ENCODE measurements at regions not wholly inside any gene's neighbourhood (a gene's known extent, or its start where the extent isn't known, plus 50 kb on each side); places are given as distances from the start of the nearest gene placed in this dataset.
"Not testable (repeated sequence)": the region's sequence is repeated elsewhere in the genome, so short reads cannot be mapped to it uniquely, and the experiment has no call there.

- no peak for DNase-seq (ENCODE audit: low read depth)
Observed at GRCh38 chr4:1561286-1561990, 122.7 kb downstream of the FAM53A start.

- no peak for DNase-seq (ENCODE audit: low read depth)
Observed at GRCh38 chr4:1559896-1560650, 124.0 kb downstream of the FAM53A start.

- no peak for DNase-seq (ENCODE audit: low read depth)
Observed at GRCh38 chr4:1558205-1558604, 125.9 kb downstream of the FAM53A start.

GRCh38 chr4:1557221-1557597 lies 126.9 kb downstream of the FAM53A start:
- no peak for DNase-seq (ENCODE audit: low read depth)

- no peak for DNase-seq (ENCODE audit: low read depth)
Observed at GRCh38 chr4:1556541-1557220, 127.4 kb downstream of the FAM53A start.

- DNase-seq (ENCODE audit: low read depth) = no peak
Observed at GRCh38 chr4:1554876-1555265, 129.2 kb downstream of the FAM53A start.

DNA sequence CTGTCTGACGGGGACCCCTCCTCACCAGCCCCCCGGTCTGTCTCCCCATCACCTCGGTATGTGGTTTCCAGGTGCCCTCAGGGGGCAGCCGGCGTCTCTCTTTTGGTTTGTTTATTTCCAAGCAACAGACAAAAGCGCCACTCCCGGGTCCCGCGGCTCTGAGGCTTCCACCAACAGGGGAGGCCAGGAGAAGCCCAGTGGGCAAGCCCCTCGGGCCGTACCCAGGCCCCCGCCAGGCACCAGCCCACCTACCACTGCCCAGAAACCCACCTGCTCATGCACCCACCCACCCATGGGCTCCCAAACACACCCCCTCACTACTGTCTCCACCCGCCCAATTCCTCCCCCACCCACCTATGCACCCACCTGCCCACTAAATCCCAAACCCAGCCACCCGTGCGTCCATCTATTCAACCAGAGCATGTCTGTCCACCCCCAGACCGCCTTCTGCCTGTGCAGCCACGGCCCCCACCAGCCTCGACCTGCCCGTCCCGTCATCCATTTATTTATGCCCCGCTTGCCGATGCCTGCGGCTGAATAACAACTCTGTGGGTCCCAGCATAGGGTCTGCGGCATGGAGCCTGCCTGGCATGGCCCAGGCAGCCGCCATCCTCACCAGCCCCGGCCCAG lies 129.8 kb downstream of the FAM53A start:
- DNase-seq (ENCODE audit: low read depth) = no peak

GRCh38 chr4:1553365-1553764 lies 130.7 kb downstream of the FAM53A start:
- DNase-seq (ENCODE audit: low read depth) = no peak

- DNase-seq (ENCODE audit: low read depth) = no peak
Observed at GRCh38 chr4:1552451-1552850, 131.7 kb downstream of the FAM53A start.

GRCh38 chr4:1551211-1551610 lies 132.9 kb downstream of the FAM53A start:
- DNase-seq (ENCODE audit: low read depth) = no peak

DNA sequence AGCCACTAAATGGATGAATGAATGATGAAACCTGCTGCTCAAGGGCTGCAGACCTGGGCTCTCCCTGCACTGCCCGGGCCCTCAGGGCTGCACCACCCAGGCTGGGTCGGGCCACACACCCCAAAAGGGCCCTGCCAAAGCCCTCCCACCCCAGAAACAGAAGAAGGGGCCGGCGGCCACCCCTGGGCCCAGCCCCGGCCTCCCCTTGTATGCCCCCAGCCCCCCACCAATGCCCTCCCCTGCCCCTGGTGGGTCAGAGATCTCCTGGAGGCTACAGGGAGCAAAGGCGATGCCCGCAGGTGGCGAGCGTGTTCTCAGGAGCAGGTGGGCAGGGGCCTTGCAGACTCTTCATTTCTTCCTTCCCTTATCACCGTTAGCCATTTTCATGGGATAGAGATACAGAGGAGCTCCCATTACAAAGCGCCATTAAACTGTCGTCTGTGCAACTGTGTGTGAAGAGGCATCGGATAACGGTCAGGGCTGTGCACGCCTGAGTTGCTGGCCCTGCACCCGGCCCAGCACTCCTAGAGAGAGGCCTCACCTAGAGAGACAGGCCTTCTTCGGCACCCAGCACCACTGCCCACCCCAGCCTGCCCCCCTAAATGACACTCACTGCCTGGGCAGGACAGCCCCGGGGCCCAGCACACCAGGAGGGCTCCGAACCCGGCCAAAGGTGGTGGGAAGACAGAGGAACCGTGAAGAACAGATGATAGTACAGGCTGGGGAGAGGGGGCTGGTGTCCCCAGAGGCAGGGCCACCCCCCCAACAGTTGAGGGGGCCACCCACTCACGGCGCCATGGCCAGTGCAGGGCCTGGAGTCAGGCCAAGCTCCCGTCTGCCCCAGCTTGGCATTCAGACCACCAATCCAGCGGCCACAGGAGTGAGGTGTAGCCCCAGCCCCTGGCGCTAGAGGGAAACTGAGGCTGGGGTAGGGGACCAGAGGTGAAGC lies 133.7 kb downstream of the FAM53A start:
- no peak for DNase-seq (ENCODE audit: low read depth)

GRCh38 chr4:1549638-1550035 lies 134.5 kb downstream of the FAM53A start:
- DNase-seq (ENCODE audit: low read depth) = no peak

DNA sequence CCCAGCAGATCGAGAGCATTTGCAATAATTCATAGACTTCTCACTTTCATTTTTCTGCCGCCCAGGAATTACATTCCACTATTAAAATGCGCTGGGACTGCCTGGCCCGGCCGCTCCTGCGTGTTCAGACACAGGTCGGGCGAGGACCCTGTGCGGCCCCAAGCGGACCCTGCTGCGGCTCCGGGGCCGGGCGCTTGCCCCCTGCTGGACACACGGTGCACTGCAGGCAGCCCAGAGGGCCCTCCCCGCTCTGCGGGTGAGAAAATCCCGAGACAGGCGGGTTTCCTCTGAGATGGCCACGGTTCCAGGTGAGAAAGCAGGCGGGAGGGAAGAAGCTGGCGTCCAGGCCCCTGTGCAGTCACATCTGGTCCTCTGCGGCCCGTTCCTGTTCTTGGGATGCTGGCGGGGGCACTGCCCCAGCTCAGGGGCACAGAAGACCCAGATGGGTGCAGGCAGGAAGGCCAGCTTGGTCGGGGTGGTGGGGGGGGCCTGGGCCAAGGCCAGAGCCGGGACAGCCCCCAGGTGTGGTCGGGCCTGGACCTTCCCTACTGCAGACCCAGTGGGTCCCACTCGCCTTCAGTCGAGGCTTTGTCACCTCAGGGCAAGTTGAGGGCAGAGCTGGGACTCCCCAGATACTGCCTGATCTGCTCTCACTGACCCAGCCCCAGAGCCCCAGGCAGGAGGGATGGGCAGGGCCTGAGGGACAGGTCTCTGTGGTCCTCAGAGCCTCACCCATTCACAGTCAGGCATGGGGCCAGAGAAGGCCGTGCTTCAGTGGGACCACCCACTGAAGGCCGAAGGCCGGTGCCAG lies 135.1 kb downstream of the FAM53A start:
- DNase-seq (ENCODE audit: low read depth) = not testable (repeated sequence)

- peak; percentile 11 for DNase-seq (ENCODE audit: low read depth)
Observed at GRCh38 chr4:1547856-1548826, 136.0 kb downstream of the FAM53A start.

- no peak for DNase-seq (ENCODE audit: low read depth)
Observed at GRCh38 chr4:1547131-1547855, 136.8 kb downstream of the FAM53A start.

DNA sequence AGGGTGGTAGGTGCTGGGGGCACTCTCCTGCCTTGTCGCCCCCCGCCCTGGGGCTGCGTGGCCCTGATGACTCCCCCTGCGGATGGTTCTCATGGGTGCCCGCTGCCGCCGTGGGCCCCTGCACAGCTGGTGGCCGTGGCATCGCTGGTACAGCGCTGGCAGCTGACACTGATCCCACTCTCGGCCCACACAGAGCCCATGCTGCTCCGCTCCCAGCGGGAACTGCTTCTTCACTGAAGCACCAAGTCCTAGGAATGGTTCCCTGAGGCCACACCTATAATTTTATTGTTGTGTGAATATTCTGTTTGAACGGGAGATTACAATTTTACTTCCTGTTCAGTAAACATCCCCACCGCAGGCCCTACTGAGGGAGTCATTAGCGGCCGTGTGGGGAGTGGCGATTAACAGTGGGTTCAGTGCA lies 138.6 kb upstream of the NKX1-1 start:
- DNase-seq (ENCODE audit: low read depth) = no peak

GRCh38 chr4:1544435-1544834 lies 138.2 kb upstream of the NKX1-1 start:
- DNase-seq (ENCODE audit: low read depth) = not testable (repeated sequence)

- no peak for DNase-seq (ENCODE audit: low read depth)
Observed at GRCh38 chr4:1543976-1544375, 137.7 kb upstream of the NKX1-1 start.

- no peak for DNase-seq (ENCODE audit: low read depth)
Observed at GRCh38 chr4:1543561-1543960, 137.3 kb upstream of the NKX1-1 start.
